Lower leg skin (tissue), 3 donors: ENCODE measurements at regions not wholly inside any gene's neighbourhood (a gene's known extent, or its start where the extent isn't known, plus 50 kb on each side); places are given as distances from the start of the nearest gene placed in this dataset.

Source experiments
- CTCF ChIP-seq, 3 donors: fragments of 450-650 bp; IDR thresholded peaks; one replicate each; pipeline ENCODE4 v1.5.1; 2016; ENCODE audit warnings: antibody characterized with exemption in 3 of 3, mild to moderate bottlenecking in 3 of 3, moderate library complexity in 2 of 3
- POLR2A ChIP-seq, 2 donors: fragments of 450-650 bp; IDR thresholded peaks; one replicate each; pipeline ENCODE4 v1.6.1; 2016 to 2017; ENCODE audit warnings: antibody characterized with exemption in 2 of 2, mild to moderate bottlenecking in 1 of 2, moderate library complexity in 1 of 2

- TF ChIP-seq POLR2A (IDR thresholded peaks at IDR 0.05) (no peak), CTCF (IDR thresholded peaks at IDR 0.05) (no peak)
These were observed 224.8 kb upstream of the VLDLR start for GRCh38 chr9:2396622-2397285.
